Putamen (tissue), 1 donor: ENCODE measurements at regions not wholly inside any gene's neighbourhood (a gene's known extent, or its start where the extent isn't known, plus 50 kb on each side); places are given as distances from the start of the nearest gene placed in this dataset.
"Not testable (repeated sequence)": the region's sequence is repeated elsewhere in the genome, so short reads cannot be mapped to it uniquely, and the experiment has no call there.

ENCODE experiments used
- DNase-seq: peaks from one replicate; pipeline ENCODE4 v3.0.0-alpha.2; 2016; ENCODE audit warnings: low spot score

- no peak for DNase-seq
Measured at GRCh38 chr9:115804206-115804605, 349.4 kb upstream of the PAPPA start.

- no peak for DNase-seq
Measured at GRCh38 chr9:115808108-115808507, 345.5 kb upstream of the PAPPA start.

- no peak for DNase-seq
Measured at GRCh38 chr9:115808695-115809094, 344.9 kb upstream of the PAPPA start.

- no peak for DNase-seq
Measured at GRCh38 chr9:115810166-115810565, 343.4 kb upstream of the PAPPA start.

- no peak for DNase-seq
Measured at GRCh38 chr9:115814081-115814480, 339.5 kb upstream of the PAPPA start.

- no peak for DNase-seq
Measured at GRCh38 chr9:115815786-115816185, 337.8 kb upstream of the PAPPA start.

GRCh38 chr9:115818651-115819050, 334.9 kb upstream of the PAPPA start:
- DNase-seq = not testable (repeated sequence)

- DNase-seq = no peak
Measured at GRCh38 chr9:115832031-115832430, 321.6 kb upstream of the PAPPA start.

- DNase-seq = no peak
Measured at GRCh38 chr9:115837618-115838017, 316.0 kb upstream of the PAPPA start.

- DNase-seq = no peak
Measured at GRCh38 chr9:115838417-115838816, 315.2 kb upstream of the PAPPA start.

- DNase-seq = not testable (repeated sequence)
Measured at GRCh38 chr9:115844433-115844832, 309.2 kb upstream of the PAPPA start.

GRCh38 chr9:115845648-115846312, 307.8 kb upstream of the PAPPA start:
- DNase-seq = no peak

GRCh38 chr9:115847216-115847615, 306.4 kb upstream of the PAPPA start:
- DNase-seq = no peak

GRCh38 chr9:115849679-115850412, 303.7 kb upstream of the PAPPA start:
- DNase-seq = no peak

- no peak for DNase-seq
Measured at GRCh38 chr9:115850548-115851304, 302.9 kb upstream of the PAPPA start.

- DNase-seq = no peak
Measured at GRCh38 chr9:115855458-115856133, 298.0 kb upstream of the PAPPA start.

- not testable (repeated sequence) for DNase-seq
Measured at GRCh38 chr9:115858421-115858820, 295.2 kb upstream of the PAPPA start.

- no peak for DNase-seq
Measured at GRCh38 chr9:115862021-115862420, 291.6 kb upstream of the PAPPA start.

- no peak for DNase-seq
Measured at GRCh38 chr9:115864581-115864980, 289.0 kb upstream of the PAPPA start.

GRCh38 chr9:115867326-115867725, 286.3 kb upstream of the PAPPA start:
- no peak for DNase-seq

GRCh38 chr9:115877852-115878438, 275.6 kb upstream of the PAPPA start:
- no peak for DNase-seq

GRCh38 chr9:115879451-115879850, 274.1 kb upstream of the PAPPA start:
- DNase-seq = no peak
